ENCODE measurements at regions not wholly inside any gene's neighbourhood (a gene's known extent, or its start where the extent isn't known, plus 50 kb on each side); places are given as distances from the start of the nearest gene placed in this dataset.

DNA sequence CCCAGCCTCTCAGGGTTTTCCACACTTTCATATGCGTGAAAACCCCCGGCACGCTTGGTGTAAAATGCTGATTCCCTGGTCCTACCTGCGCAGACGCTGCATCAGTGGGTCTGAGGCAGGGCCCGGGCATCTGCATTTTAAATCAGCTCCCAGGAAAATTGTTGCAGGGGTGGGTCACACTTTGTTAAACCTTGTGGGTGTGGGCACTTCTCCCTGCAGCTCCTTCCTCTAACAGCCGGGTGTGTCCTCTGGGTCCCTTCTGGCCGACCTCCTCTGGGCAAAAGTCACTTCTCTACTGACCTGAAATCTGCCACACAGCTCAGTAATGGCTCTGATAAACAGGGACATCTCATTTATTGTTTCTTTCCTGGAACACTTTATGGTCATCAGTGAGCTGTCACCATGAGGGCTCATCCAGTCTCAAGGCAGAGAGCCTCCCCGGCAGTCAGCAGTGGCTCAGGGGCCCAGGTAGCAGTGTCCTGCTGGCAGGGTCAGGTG lies 52.8 kb upstream of the TMPRSS2 start:
- FAIRE-seq, result no peak

GRCh38 chr21:41559658-41560631 lies 52.0 kb upstream of the TMPRSS2 start:
- FAIRE-seq, result no peak

GRCh38 chr21:41558842-41559241 lies 50.9 kb upstream of the TMPRSS2 start:
- FAIRE-seq, result no peak

- no peak for FAIRE-seq
Measured at GRCh38 chr21:41557884-41558283, 49.9 kb upstream of the TMPRSS2 start.

All from A204.1 (cell line).